ENCODE measurements at regions not wholly inside any gene's neighbourhood (a gene's known extent, or its start where the extent isn't known, plus 50 kb on each side); places are given as distances from the start of the nearest gene placed in this dataset.
"Not testable (repeated sequence)": the region's sequence is repeated elsewhere in the genome, so short reads cannot be mapped to it uniquely, and the experiment has no call there.

DNA sequence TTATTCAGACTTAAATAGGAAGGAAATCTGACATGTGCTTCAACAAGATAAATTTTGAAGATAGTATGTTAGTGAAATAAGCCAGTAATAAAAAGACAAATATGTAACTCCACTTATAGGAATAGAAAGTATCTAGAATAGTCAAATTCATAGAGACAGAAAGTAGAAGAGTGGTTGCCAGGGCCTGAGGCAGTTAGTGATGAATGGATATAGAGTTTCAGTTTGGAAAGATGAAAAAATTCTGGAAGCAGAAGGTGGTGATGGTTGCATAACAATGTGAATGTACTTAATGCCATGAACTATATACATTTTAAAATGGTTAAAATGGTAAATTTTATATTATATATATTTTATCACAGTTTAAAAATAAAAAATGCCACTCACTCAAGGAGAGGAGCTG is 54.3 kb downstream of the HAND2 start:
- DNase-seq = no peak
- H3K27me3 ChIP-seq (ENCODE audit: control insufficient read depth, insufficient read depth, low read length) = no peaks in the 10 kb centered on the region

DNA sequence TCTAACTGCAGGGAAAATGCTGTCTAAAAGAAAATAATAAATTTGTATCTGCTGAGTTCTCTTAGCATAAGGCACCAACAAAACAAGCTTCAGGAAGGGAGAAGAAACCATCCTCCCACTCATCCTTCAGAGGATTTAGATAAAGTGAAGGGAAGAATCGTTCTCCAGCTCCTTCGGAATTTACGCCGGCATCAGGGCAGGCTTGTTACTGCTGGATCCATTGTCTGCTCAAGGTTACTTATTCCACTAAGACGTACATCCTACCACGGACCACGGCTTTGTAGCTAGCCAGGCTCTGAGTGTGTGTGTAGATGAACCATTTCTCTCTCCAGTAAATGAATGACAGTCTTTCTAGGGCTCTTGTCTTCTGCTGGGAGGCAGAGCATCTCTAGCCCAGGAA is 60.4 kb downstream of the HAND2 start:
- no peaks in the 10 kb centered on the region for H3K4me1 ChIP-seq (ENCODE audit: control insufficient read depth, insufficient read depth, low read length)
- H3K27me3 ChIP-seq (ENCODE audit: control insufficient read depth, insufficient read depth, low read length) = no peaks in the 10 kb centered on the region
- no peak overlapping the region for H3K27ac ChIP-seq (ENCODE audit: low read length)
- no peak overlapping the region for H3K4me3 ChIP-seq (ENCODE audit: low read length)
- H3K36me3 ChIP-seq (ENCODE audit: control insufficient read depth, insufficient read depth, low read length) = no peaks in the 10 kb centered on the region
- WGBS (ENCODE audit: insufficient coverage, low lambda C conversion rate) = no CpG with 5 or more reads among the region's 7 CpGs
- no peaks in the 10 kb centered on the region for H3K9me3 ChIP-seq (ENCODE audit: control insufficient read depth, low read depth, low read length)
- DNase-seq = no peak

More for the DNA sequence above, 54.3 kb downstream of the HAND2 start:
- Histone ChIP-seq H3K36me3 (ENCODE audit: control insufficient read depth, insufficient read depth, low read length) (no peaks in the 10 kb centered on the region), H3K9me3 (ENCODE audit: control insufficient read depth, low read depth, low read length) (no peaks in the 10 kb centered on the region), H3K4me3 (ENCODE audit: low read length) (no peak overlapping the region), H3K4me1 (ENCODE audit: control insufficient read depth, insufficient read depth, low read length) (no peaks in the 10 kb centered on the region), H3K27ac (ENCODE audit: low read length) (no peak overlapping the region)

DNA sequence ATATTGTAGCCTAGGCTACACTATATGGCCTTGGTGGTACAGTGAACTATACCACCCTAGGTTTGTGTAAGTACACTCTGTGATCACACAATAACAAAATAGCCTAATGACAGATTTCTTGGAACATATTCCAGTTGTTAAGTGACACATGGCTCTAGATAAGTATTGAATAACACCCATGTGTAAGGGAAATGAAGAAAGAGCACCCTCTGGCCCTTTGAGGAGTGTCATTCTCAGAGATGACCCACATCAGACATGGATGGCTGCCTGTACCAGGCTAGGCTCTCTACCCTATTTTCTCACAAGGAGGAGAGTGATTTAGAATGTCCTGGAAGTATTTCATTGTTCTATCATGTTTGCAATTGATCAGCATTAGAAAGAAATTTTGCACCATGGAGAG is 61.7 kb downstream of the HAND2 start:
- no peak for DNase-seq
- H3K4me3 ChIP-seq (ENCODE audit: low read length) = no peak overlapping the region

DNA sequence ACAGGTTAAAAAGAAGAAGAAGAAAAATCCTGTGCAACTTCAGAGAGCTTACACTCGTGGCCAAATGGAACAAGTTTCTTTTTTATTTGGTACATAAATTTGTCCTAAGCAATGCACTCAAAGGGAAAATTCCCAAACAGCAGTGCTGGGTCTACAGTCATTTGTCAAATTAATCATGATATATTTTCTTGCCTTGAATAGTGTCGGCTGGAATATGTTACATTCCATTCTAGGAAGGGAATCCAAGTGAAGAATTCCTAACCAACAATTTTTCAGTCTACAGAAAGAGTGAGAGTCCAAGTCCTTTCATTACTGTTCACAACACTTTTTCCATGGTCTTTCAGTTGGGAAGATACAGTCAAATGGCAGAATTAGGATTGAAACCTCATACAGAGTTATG is 63.9 kb downstream of the HAND2 start:
- H3K27me3 ChIP-seq (ENCODE audit: control insufficient read depth, insufficient read depth, low read length) = no peaks in the 10 kb centered on the region
- H3K27ac ChIP-seq (ENCODE audit: low read length) = no peak overlapping the region
- no peak overlapping the region for H3K4me3 ChIP-seq (ENCODE audit: low read length)
- WGBS (ENCODE audit: insufficient coverage, low lambda C conversion rate) = no CpG with 5 or more reads among the region's 2 CpGs
- no peaks in the 10 kb centered on the region for H3K4me1 ChIP-seq (ENCODE audit: control insufficient read depth, insufficient read depth, low read length)
- H3K9me3 ChIP-seq (ENCODE audit: control insufficient read depth, low read depth, low read length) = no peaks in the 10 kb centered on the region
- no peaks in the 10 kb centered on the region for H3K36me3 ChIP-seq (ENCODE audit: control insufficient read depth, insufficient read depth, low read length)
- DNase-seq = no peak

More for the DNA sequence above, 61.7 kb downstream of the HAND2 start:
- Histone ChIP-seq H3K36me3 (ENCODE audit: control insufficient read depth, insufficient read depth, low read length) (no peaks in the 10 kb centered on the region), H3K4me1 (ENCODE audit: control insufficient read depth, insufficient read depth, low read length) (no peaks in the 10 kb centered on the region), H3K27me3 (ENCODE audit: control insufficient read depth, insufficient read depth, low read length) (no peaks in the 10 kb centered on the region), H3K27ac (ENCODE audit: low read length) (no peak overlapping the region), H3K9me3 (ENCODE audit: control insufficient read depth, low read depth, low read length) (no peaks in the 10 kb centered on the region)

DNA sequence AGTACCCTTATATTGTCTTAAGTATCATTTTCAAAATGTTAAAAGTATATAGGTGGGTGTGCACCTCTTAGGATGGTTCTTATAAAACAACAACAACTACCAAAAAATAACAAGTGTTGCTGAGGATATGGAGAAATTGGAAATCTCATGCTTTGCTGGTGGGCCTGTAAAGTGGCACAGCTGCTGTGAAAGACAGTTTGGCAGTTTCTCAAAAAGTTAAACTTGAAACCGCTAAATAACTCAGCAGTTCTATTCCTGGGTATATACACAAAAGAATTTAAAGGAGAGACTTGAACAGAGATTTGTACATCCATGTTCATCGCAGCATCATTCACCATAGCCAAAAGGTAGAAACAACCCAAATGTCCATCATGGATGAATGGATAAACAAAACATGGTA is 65.5 kb downstream of the HAND2 start:
- DNase-seq = no peak
- no peaks in the 10 kb centered on the region for H3K9me3 ChIP-seq (ENCODE audit: control insufficient read depth, low read depth, low read length)
- 100% methylated on average over 1 of the region's 2 CpGs for WGBS (ENCODE audit: insufficient coverage, low lambda C conversion rate)

DNA sequence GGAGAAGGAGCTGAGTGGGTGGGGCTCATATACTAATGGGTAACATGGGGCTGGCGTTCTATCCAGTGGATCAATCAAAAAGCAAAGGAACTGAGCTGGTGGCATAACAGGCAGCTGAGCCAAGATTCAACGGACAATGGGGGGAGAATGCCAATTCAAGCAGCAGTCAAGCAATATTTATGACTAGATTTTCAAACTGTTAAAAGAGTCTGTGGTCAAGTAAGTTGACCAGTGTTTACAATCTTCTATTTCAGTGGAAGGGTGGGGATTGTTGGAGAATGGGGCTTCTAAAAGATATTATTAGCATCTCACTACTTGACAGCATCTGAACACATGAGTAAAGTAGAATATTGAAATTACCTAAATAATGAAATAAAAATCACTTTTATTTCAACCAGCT is 64.9 kb upstream of the SCRG1 start:
- 80% methylated on average over 1 of the region's 2 CpGs for WGBS (ENCODE audit: insufficient coverage, low lambda C conversion rate)
- no peaks in the 10 kb centered on the region for H3K4me1 ChIP-seq (ENCODE audit: control insufficient read depth, insufficient read depth, low read length)
- H3K36me3 ChIP-seq (ENCODE audit: control insufficient read depth, insufficient read depth, low read length) = no peaks in the 10 kb centered on the region
- no peaks in the 10 kb centered on the region for H3K27me3 ChIP-seq (ENCODE audit: control insufficient read depth, insufficient read depth, low read length)
- no peaks in the 10 kb centered on the region for H3K9me3 ChIP-seq (ENCODE audit: control insufficient read depth, low read depth, low read length)
- H3K4me3 ChIP-seq (ENCODE audit: low read length) = no peak overlapping the region
- H3K27ac ChIP-seq (ENCODE audit: low read length) = no peak overlapping the region
- no peak for DNase-seq

More for the DNA sequence above, 65.5 kb downstream of the HAND2 start:
- no peak overlapping the region for H3K4me3 ChIP-seq (ENCODE audit: low read length)
- no peak overlapping the region for H3K27ac ChIP-seq (ENCODE audit: low read length)
- no peaks in the 10 kb centered on the region for H3K4me1 ChIP-seq (ENCODE audit: control insufficient read depth, insufficient read depth, low read length)
- H3K27me3 ChIP-seq (ENCODE audit: control insufficient read depth, insufficient read depth, low read length) = no peaks in the 10 kb centered on the region
- H3K36me3 ChIP-seq (ENCODE audit: control insufficient read depth, insufficient read depth, low read length) = no peaks in the 10 kb centered on the region

DNA sequence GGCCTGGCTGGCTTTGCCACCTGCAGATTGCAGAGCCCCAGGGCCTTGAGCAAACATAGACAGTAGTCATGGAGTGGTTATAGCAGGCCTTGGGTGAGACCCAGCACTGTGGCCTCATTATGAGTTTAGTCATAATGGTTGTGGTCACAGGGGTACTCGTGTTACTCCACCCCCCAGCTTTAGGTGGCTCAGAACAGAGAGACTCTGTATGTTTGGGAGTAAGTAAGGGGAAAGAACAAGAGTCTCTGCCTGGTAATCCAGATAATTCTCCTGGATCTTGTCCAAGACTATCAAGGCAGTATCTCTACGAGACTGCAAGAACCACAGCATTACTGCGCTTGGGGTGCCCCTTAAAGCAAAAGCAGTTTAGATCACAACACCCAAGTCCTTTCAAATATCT is 62.3 kb upstream of the SCRG1 start:
- Histone ChIP-seq H3K4me1 (ENCODE audit: control insufficient read depth, insufficient read depth, low read length) (no peaks in the 10 kb centered on the region), H3K36me3 (ENCODE audit: control insufficient read depth, insufficient read depth, low read length) (no peaks in the 10 kb centered on the region), H3K27ac (ENCODE audit: low read length) (no peak overlapping the region), H3K4me3 (ENCODE audit: low read length) (no peak overlapping the region), H3K27me3 (ENCODE audit: control insufficient read depth, insufficient read depth, low read length) (no peaks in the 10 kb centered on the region), H3K9me3 (ENCODE audit: control insufficient read depth, low read depth, low read length) (no peaks in the 10 kb centered on the region)
- WGBS (ENCODE audit: insufficient coverage, low lambda C conversion rate) = 86% methylated on average over 2 of the region's 3 CpGs
- no peak for DNase-seq

DNA sequence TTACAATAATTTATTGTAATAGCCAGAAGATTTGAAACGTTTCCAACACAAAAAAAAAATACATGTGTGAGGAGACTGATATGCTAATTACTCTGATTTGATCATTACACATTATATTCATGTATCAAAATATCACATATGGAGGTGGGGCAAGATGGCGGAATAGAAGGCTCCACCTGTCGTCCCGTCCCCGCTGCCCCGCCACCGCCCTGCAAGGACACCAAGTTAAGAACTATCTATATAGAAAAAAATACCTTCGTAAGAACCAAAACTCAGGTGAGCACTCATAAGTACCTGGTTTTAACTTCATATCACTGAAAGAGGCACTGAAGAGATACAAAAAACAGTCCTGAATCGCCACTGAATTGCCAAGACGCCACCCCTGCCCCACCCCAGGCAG is 60.9 kb upstream of the SCRG1 start:
- Histone ChIP-seq H3K4me3 (ENCODE audit: low read length) (no peak overlapping the region), H3K4me1 (ENCODE audit: control insufficient read depth, insufficient read depth, low read length) (no peaks in the 10 kb centered on the region), H3K36me3 (ENCODE audit: control insufficient read depth, insufficient read depth, low read length) (no peaks in the 10 kb centered on the region), H3K9me3 (ENCODE audit: control insufficient read depth, low read depth, low read length) (no peaks in the 10 kb centered on the region), H3K27me3 (ENCODE audit: control insufficient read depth, insufficient read depth, low read length) (no peaks in the 10 kb centered on the region), H3K27ac (ENCODE audit: low read length) (no peak overlapping the region)
- WGBS (ENCODE audit: insufficient coverage, low lambda C conversion rate) = 100% methylated on average over 6 of the region's 10 CpGs
- DNase-seq = no peak

DNA sequence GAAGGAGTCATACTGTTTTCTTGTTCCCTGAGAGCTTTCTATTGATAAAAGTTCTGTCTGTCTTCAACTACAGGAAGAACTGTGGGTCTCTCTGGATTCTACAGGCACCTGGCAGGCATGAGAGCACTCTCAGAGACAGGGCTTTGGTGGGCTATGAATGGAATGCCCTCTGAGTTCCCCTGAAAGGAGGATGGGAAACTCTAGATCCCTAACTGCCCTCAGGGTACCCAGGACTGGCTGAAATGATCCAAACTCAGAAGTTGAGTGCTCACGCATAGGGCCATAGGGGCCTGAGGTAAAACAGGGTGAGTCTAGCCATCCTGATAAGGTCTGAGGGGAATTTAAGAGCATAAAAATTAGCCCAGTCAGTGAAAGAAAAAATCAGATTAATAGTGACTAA is 59.0 kb upstream of the SCRG1 start:
- Histone ChIP-seq H3K4me3 (ENCODE audit: low read length) (no peak overlapping the region), H3K4me1 (ENCODE audit: control insufficient read depth, insufficient read depth, low read length) (no peaks in the 10 kb centered on the region), H3K9me3 (ENCODE audit: control insufficient read depth, low read depth, low read length) (no peaks in the 10 kb centered on the region), H3K27me3 (ENCODE audit: control insufficient read depth, insufficient read depth, low read length) (no peaks in the 10 kb centered on the region), H3K27ac (ENCODE audit: low read length) (no peak overlapping the region), H3K36me3 (ENCODE audit: control insufficient read depth, insufficient read depth, low read length) (no peaks in the 10 kb centered on the region)
- DNase-seq = no peak
- WGBS (ENCODE audit: insufficient coverage, low lambda C conversion rate) = 100% methylated on average over 1 of the region's 1 CpG

DNA sequence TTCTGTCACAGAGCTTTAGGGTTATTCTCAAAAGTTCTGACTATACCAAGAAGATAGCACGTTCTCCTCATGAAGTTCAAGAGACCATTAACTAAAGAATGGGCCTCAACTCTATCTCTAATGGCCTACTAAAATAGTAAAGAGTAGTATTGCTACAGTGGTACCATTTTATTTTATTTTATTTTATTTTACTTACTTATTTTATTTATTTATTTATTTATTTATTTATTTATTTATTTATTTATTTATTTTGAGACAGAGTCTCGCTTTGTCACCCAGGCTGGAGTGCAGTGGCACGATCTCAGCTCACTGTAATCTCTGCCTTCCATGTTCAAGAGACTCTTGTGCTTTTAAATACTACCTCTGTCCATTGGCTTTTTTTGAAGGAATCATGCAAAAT is 52.5 kb upstream of the SCRG1 start:
- H3K4me1 ChIP-seq (ENCODE audit: control insufficient read depth, insufficient read depth, low read length); DNase-seq; H3K36me3 ChIP-seq (ENCODE audit: control insufficient read depth, insufficient read depth, low read length); H3K27me3 ChIP-seq (ENCODE audit: control insufficient read depth, insufficient read depth, low read length); H3K4me3 ChIP-seq (ENCODE audit: low read length); H3K27ac ChIP-seq (ENCODE audit: low read length); H3K9me3 ChIP-seq (ENCODE audit: control insufficient read depth, low read depth, low read length): not testable (repeated sequence)
- WGBS (ENCODE audit: insufficient coverage, low lambda C conversion rate) = no CpG with 5 or more reads among the region's 3 CpGs

DNA sequence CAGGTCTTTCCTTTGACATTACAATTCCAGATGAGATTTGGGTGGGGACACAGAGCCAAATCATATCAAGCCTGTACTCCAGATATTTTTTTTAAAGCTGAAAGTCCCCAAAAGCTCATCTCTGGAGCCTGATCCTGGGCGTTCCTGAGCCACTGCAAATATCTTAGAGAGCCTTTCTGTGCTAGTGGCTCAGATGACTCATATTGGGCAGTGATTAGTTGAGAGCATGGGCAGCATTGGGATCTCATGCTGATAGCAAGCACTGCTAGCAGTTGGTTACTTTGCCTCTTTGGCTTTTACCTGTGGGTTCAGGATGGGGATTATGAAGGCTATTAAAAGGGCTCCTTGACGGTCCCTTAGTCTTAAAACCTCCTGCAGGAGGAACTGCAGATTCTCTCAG is 51.4 kb upstream of the SCRG1 start:
- Histone ChIP-seq H3K4me1 (ENCODE audit: control insufficient read depth, insufficient read depth, low read length) (no peaks in the 10 kb centered on the region), H3K36me3 (ENCODE audit: control insufficient read depth, insufficient read depth, low read length) (no peaks in the 10 kb centered on the region), H3K4me3 (ENCODE audit: low read length) (no peak overlapping the region), H3K27me3 (ENCODE audit: control insufficient read depth, insufficient read depth, low read length) (no peaks in the 10 kb centered on the region), H3K27ac (ENCODE audit: low read length) (no peak overlapping the region), H3K9me3 (ENCODE audit: control insufficient read depth, low read depth, low read length) (no peaks in the 10 kb centered on the region)
- DNase-seq = no peak
- WGBS (ENCODE audit: insufficient coverage, low lambda C conversion rate) = no CpG with 5 or more reads among the region's 2 CpGs
